B cell (primary cell): ENCODE measurements at regions not wholly inside any gene's neighbourhood (a gene's known extent, or its start where the extent isn't known, plus 50 kb on each side); places are given as distances from the start of the nearest gene placed in this dataset.

Source experiments
- ATAC-seq: fragments of 200-7000 bp; cut with Tn5 transposase; one replicate; pipeline ENCODE4 v1.10.0; 2021; ENCODE audit warnings: low read depth, mild to moderate bottlenecking, moderate number of reproducible peaks, moderate library complexity
- CTCF ChIA-PET: fragments of 350-600 bp; sonication (Branson Sonifier 250); formaldehyde crosslinking; loops from one replicate; lab custom pipeline; 2021; ENCODE audit warnings: antibody characterized with exemption, inconsistent platforms; lab: Charles Lee
- POLR2A ChIA-PET: fragments of 350-600 bp; sonication (Branson Sonifier 250); formaldehyde crosslinking; loops from one replicate; lab custom pipeline; 2021; ENCODE audit warnings: antibody characterized with exemption; lab: Charles Lee
- DNase-seq: peaks from one replicate; pipeline ENCODE4 v3.0.0; 2013
- H2AFZ ChIP-seq: 2 replicates; pipeline ENCODE4 v1.6.1; 2012; ENCODE audit warnings: mild to moderate bottlenecking, low read depth, low read length; ENCODE audit not compliant: insufficient read depth, poor library complexity, severe bottlenecking
- H3K27ac ChIP-seq, 2 donors: 1 replicate in 1 of 2; 2 replicates in 1 of 2; pipeline ENCODE4 v1.5.1; 2012 to 2013; ENCODE audit warnings: low read length in 2 of 2, mild to moderate bottlenecking in 2 of 2, moderate library complexity in 1 of 2
- H3K27me3 ChIP-seq, 4 experiments: fragments of 200-600 bp in 1 of 4; sonication (generic) in 1 of 4; replicated peaks in 1 of 4; 1 replicate in 2 of 4; 2 replicates in 2 of 4; pipeline versions ENCODE4 v1.6.1 to v1.7.0; 2013 to 2016; ENCODE audit warnings: low read length in 3 of 4, mild to moderate bottlenecking in 2 of 4, mixed read lengths in 1 of 4, moderate library complexity in 1 of 4; ENCODE audit not compliant: insufficient read depth in 4 of 4, control insufficient read depth in 3 of 4; ENCODE audit errors: control extremely low read depth in 1 of 4
- H3K36me3 ChIP-seq, 2 experiments: replicated peaks in 1 of 2; 1 replicate in 1 of 2; 2 replicates in 1 of 2; pipeline versions ENCODE4 v1.6.1 to v1.7.1; 2013; ENCODE audit warnings: low read length in 1 of 2; ENCODE audit not compliant: insufficient read depth in 2 of 2, control insufficient read depth in 1 of 2; ENCODE audit errors: control extremely low read depth in 1 of 2, extremely low read depth in 1 of 2
- H3K4me1 ChIP-seq, 2 donors: fragments of 200-600 bp in 1 of 2; sonication (generic) in 1 of 2; 1 replicate in 1 of 2; 2 replicates in 1 of 2; pipeline versions ENCODE4 v1.5.1 to v1.6.1; 2013 to 2017; ENCODE audit warnings: low read length in 2 of 2; ENCODE audit not compliant: control insufficient read depth in 2 of 2, insufficient read depth in 2 of 2
- H3K4me2 ChIP-seq: replicated peaks from 2 replicates; pipeline ENCODE3; 2012; ENCODE audit warnings: mild to moderate bottlenecking, low read depth, low read length; ENCODE audit not compliant: poor library complexity, severe bottlenecking
- H3K4me3 ChIP-seq, 5 experiments: fragments of 200-600 bp in 1 of 5; sonication (generic) in 1 of 5; 1 replicate in 3 of 5; 2 replicates in 2 of 5; pipeline versions ENCODE4 v1.5.1 to v1.7.0; 2011 to 2016; ENCODE audit warnings: low read length in 4 of 5, mild to moderate bottlenecking in 4 of 5, low read depth in 2 of 5, control low read depth in 1 of 5, moderate library complexity in 1 of 5; ENCODE audit not compliant: insufficient read depth in 1 of 5; ENCODE audit errors: control extremely low read depth in 1 of 5, extremely low read depth in 1 of 5
- H3K79me2 ChIP-seq: fragments of 200-600 bp; sonication (generic); one replicate; pipeline ENCODE4 v1.6.0; 2016; ENCODE audit warnings: low read length; ENCODE audit not compliant: control insufficient read depth, insufficient read depth
- H3K9ac ChIP-seq: fragments of 200-600 bp; sonication (generic); 2 replicates; pipeline ENCODE4 v1.6.1; 2017; ENCODE audit warnings: mild to moderate bottlenecking, low read length, moderate library complexity
- H3K9me3 ChIP-seq, 3 donors: one replicate each; pipeline versions ENCODE4 v1.6.1 to v1.7.1; 2013; ENCODE audit warnings: low read length in 2 of 3; ENCODE audit not compliant: control insufficient read depth in 2 of 3, insufficient read depth in 1 of 3; ENCODE audit errors: control extremely low read depth in 1 of 3
- H4K20me1 ChIP-seq: 2 replicates; pipeline ENCODE4 v1.6.0; 2012; ENCODE audit warnings: mild to moderate bottlenecking, low read length; ENCODE audit not compliant: insufficient read depth, control insufficient read depth, poor library complexity, severe bottlenecking
- H3K27ac Mint-ChIP-seq: one replicate; pipeline ENCODE4 v1.8.0; 2021; ENCODE audit warnings: mixed read lengths
- H3K27me3 Mint-ChIP-seq: one replicate; pipeline ENCODE4 v1.8.0; 2021; ENCODE audit warnings: mixed read lengths
- H3K4me1 Mint-ChIP-seq: one replicate; pipeline ENCODE4 v1.8.0; 2021; ENCODE audit warnings: mixed read lengths
- H3K4me3 Mint-ChIP-seq: one replicate; pipeline ENCODE4 v1.8.0; 2021; ENCODE audit warnings: mixed read lengths
- H3K9me3 Mint-ChIP-seq: one replicate; pipeline ENCODE4 v1.8.0; 2022; ENCODE audit warnings: mixed read lengths; ENCODE audit not compliant: insufficient read depth
- EZH2 ChIP-seq: IDR thresholded peaks from 2 replicates; pipeline ENCODE4 v1.6.1; 2012; ENCODE audit warnings: borderline replicate concordance, low read depth, mild to moderate bottlenecking, moderate library complexity, low read length; ENCODE audit not compliant: insufficient read depth, poor library complexity, severe bottlenecking
- WGBS: methylation state at CpG from one replicate; pipeline ENCODE4 v1.1.5; 2013; ENCODE audit warnings: missing lambda C conversion rate; ENCODE audit not compliant: insufficient coverage; 5-methylcytosine and 5-hydroxymethylcytosine counted together
- intact Hi-C: fragments of 100-400 bp; cut with micrococcal nuclease; formaldehyde crosslinking; loops from one replicate; pipeline ENCODE4 v1.10.0; 2022
- TF ChIP-seq, protein P1 (sequence below): fragments of 200-600 bp; IDR thresholded peaks from one replicate; pipeline ENCODE4 v1.8.0; 2022; ENCODE audit warnings: antibody characterized with exemption, mild to moderate bottlenecking

DNA sequence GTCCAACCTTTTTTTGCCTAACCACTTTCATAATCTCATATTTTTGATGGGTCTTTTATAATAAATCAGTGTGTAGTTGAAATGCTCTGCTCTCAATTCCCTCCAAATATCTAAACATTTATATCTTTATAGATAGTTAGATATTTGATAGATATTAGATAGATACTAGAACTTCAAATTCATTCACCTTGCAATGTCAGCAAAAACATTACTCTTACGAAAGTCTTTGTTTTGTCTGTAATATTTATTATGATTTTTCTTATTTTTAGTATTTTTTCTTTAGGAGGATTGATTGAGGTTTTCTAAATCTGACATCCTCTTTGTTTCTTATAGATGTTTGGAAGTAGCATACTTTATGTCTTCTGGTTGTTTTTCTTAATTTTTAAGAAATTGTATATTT is 2563.6 kb downstream of the PCDH7 start:
- Histone ChIP-seq H3K27ac (no peak overlapping the region), H3K4me1 (no peaks in the 10 kb centered on the region), H3K4me2 (no peak overlapping the region), H3K4me3 (no peak overlapping the region), H3K27me3 (no peaks in the 10 kb centered on the region), H3K36me3 (no peaks in the 10 kb centered on the region), H3K9me3 (peaks cover 0 to 1% (median 0%) of the 10 kb centered on the region in 3 donors), H4K20me1 (no peaks in the 10 kb centered on the region), H3K9ac (no peak overlapping the region), H2AFZ (no peak overlapping the region), H3K79me2 (no peaks in the 10 kb centered on the region)
- CTCF ChIA-PET, result no interaction called here
- no peak overlapping the region for H3K4me3 Mint-ChIP-seq
- DNase-seq (no peak), ATAC-seq (no peak)
- WGBS, result no CpG with 5 or more reads among the region's 1 CpG
- no peak overlapping the region for H3K27ac Mint-ChIP-seq
- no peaks in the 10 kb centered on the region for H3K27me3 Mint-ChIP-seq
- no peaks in the 10 kb centered on the region for H3K4me1 Mint-ChIP-seq
- TF ChIP-seq, protein P1, sequence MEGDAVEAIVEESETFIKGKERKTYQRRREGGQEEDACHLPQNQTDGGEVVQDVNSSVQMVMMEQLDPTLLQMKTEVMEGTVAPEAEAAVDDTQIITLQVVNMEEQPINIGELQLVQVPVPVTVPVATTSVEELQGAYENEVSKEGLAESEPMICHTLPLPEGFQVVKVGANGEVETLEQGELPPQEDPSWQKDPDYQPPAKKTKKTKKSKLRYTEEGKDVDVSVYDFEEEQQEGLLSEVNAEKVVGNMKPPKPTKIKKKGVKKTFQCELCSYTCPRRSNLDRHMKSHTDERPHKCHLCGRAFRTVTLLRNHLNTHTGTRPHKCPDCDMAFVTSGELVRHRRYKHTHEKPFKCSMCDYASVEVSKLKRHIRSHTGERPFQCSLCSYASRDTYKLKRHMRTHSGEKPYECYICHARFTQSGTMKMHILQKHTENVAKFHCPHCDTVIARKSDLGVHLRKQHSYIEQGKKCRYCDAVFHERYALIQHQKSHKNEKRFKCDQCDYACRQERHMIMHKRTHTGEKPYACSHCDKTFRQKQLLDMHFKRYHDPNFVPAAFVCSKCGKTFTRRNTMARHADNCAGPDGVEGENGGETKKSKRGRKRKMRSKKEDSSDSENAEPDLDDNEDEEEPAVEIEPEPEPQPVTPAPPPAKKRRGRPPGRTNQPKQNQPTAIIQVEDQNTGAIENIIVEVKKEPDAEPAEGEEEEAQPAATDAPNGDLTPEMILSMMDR, result no peak
- no peak for TF ChIP-seq EZH2
- intact Hi-C loops, result no loop called here
- peaks cover 2% of the 10 kb centered on the region for H3K9me3 Mint-ChIP-seq
- POLR2A ChIA-PET, result no interaction called here

DNA sequence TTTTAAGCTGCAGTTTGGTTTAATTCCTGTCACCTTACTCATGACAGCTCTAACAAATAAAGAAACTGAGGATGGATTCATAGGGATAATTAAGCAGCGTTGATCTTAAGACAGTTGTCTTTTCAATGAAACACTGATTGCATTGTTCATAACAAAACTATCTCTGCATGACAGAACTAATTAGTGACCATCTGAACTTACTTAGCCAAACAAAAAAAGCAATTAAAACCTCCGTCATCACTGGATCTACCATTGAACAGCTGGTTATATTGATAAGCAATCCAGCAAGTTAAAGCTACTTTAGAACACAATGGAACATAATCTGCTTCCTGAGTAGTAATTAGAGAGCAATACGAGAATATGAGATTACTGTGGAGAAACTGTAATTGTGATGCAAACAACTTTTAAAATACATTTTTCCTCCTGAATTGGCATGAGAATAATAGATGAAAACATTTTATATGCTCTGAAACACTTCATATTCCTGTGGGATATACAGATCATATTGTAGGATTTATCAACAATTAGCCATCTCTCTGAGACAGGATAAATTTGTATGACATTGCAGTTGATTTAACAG is 2576.8 kb downstream of the PCDH7 start:
- CTCF ChIA-PET, result no interaction called here
- no peaks in the 10 kb centered on the region for H3K4me1 ChIP-seq
- no peak for TF ChIP-seq EZH2
- TF ChIP-seq, protein P1, result no peak
- H3K9me3 ChIP-seq, result no peaks in the 10 kb centered on the region
- no peak overlapping the region for H3K4me2 ChIP-seq
- no peaks in the 10 kb centered on the region for H3K79me2 ChIP-seq
- H3K36me3 ChIP-seq, result no peaks in the 10 kb centered on the region
- DNase-seq, result no peak
- no peaks in the 10 kb centered on the region for H4K20me1 ChIP-seq
- intact Hi-C loops, result no loop called here
- H3K27ac Mint-ChIP-seq, result no peak overlapping the region
- no peaks in the 10 kb centered on the region for H3K27me3 ChIP-seq
- peaks cover 3% of the 10 kb centered on the region for H3K9me3 Mint-ChIP-seq
- no peaks in the 10 kb centered on the region for H3K27me3 Mint-ChIP-seq
- no peak overlapping the region for H2AFZ ChIP-seq
- no peak overlapping the region for H3K27ac ChIP-seq
- no peak overlapping the region for H3K4me3 ChIP-seq
- ATAC-seq, result no peak
- H3K9ac ChIP-seq, result no peak overlapping the region
- no peaks in the 10 kb centered on the region for H3K4me1 Mint-ChIP-seq
- POLR2A ChIA-PET, result no interaction called here
- no CpG with 5 or more reads among the region's 3 CpGs for WGBS
- H3K4me3 Mint-ChIP-seq, result no peak overlapping the region
